Endothelial cell of umbilical vein (primary cell): ENCODE measurements at regions not wholly inside any gene's neighbourhood (a gene's known extent, or its start where the extent isn't known, plus 50 kb on each side); places are given as distances from the start of the nearest gene placed in this dataset.

Experiments used
- EZH2 ChIP-seq: IDR thresholded peaks from 2 replicates; pipeline ENCODE4 v1.6.1; 2012; ENCODE audit warnings: borderline replicate concordance, low read depth, mild to moderate bottlenecking, moderate library complexity, low read length, inconsistent platforms; ENCODE audit not compliant: severe bottlenecking
- FOS ChIP-seq: IDR thresholded peaks from 2 replicates; pipeline ENCODE4 v1.6.1; 2011; ENCODE audit warnings: mild to moderate bottlenecking, low read length, moderate library complexity, borderline replicate concordance; ENCODE audit not compliant: insufficient read depth
- JUN ChIP-seq: IDR thresholded peaks from 2 replicates; pipeline ENCODE4 v1.6.1; 2011; ENCODE audit warnings: borderline replicate concordance, low read depth; ENCODE audit not compliant: insufficient read length, insufficient read depth
- MYC ChIP-seq: IDR thresholded peaks from one replicate; pipeline ENCODE4 v1.6.1; 2011; ENCODE audit warnings: mild to moderate bottlenecking, low read depth, low read length
- POLR2A ChIP-seq: IDR thresholded peaks from 2 replicates; pipeline ENCODE4 v1.6.1; 2012; ENCODE audit warnings: low read depth, mild to moderate bottlenecking, control low read depth, low read length
- POLR2AphosphoS5 ChIP-seq: IDR thresholded peaks from 2 replicates; pipeline ENCODE4 v1.6.1; 2012; ENCODE audit warnings: low read depth, mild to moderate bottlenecking, control low read depth, low read length, moderate library complexity; ENCODE audit not compliant: insufficient read depth
- TF ChIP-seq, protein P1 (sequence below), 2 donors: IDR thresholded peaks; 1 replicate in 1 of 2; 2 replicates in 1 of 2; pipeline ENCODE4 v1.5.1; 2011; ENCODE audit warnings: low read length in 2 of 2, mild to moderate bottlenecking in 2 of 2, moderate library complexity in 2 of 2, control low read depth in 1 of 2, inconsistent platforms in 1 of 2, low read depth in 1 of 2; ENCODE audit not compliant: insufficient read depth in 1 of 2; ENCODE audit errors: extremely low read depth in 1 of 2
- TF ChIP-seq, protein P2 (sequence below): IDR thresholded peaks from 2 replicates; pipeline ENCODE4 v1.6.1; 2011; ENCODE audit not compliant: insufficient read depth, insufficient read length

DNA sequence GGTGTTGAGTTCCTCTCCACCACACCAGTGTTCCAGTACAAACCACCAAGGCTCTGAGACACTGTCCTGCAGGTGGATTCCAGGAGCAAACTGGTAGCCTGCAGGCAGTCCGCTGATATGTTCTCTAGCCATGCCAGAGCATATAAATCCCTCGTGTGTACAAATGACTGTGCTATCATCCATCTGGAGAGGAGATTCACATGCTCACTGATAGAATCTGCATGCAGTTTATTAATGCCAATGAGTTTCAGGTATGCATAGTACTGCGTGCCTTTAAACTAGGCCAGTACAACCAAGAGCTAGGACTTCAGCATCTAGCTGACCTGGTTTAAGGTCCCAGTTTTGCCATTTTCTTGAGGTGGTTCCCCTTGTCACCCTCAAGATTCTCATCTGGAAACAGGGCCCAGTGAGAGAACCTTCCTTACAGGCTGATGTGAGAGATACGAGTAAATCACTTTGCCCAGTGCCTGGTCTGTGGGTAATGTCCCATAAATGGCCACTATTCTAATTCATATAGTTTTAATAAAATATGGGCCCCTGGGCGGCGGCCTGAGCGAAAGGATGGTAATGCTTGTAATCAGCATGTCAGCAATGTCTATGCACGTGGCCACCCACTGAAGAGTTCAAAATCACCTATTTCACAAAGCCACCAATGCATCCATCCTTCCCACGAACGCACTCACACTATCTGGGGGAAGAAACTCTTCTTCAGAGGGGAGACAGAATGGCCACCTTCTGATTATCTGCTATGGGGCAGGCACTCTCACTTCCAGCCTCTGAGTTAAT, 268.0 kb upstream of the ZMIZ1 start:
- TF ChIP-seq, protein P1, sequence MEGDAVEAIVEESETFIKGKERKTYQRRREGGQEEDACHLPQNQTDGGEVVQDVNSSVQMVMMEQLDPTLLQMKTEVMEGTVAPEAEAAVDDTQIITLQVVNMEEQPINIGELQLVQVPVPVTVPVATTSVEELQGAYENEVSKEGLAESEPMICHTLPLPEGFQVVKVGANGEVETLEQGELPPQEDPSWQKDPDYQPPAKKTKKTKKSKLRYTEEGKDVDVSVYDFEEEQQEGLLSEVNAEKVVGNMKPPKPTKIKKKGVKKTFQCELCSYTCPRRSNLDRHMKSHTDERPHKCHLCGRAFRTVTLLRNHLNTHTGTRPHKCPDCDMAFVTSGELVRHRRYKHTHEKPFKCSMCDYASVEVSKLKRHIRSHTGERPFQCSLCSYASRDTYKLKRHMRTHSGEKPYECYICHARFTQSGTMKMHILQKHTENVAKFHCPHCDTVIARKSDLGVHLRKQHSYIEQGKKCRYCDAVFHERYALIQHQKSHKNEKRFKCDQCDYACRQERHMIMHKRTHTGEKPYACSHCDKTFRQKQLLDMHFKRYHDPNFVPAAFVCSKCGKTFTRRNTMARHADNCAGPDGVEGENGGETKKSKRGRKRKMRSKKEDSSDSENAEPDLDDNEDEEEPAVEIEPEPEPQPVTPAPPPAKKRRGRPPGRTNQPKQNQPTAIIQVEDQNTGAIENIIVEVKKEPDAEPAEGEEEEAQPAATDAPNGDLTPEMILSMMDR (IDR thresholded peaks at IDR 0.05; ENCODE audit: extremely low read depth in 1 of 2, insufficient read depth in 1 of 2, low read depth in 1 of 2, low read length in 2 of 2): no peak
- TF ChIP-seq EZH2: no peak
- TF ChIP-seq POLR2A: no peak
- no peak for TF ChIP-seq POLR2AphosphoS5
- TF ChIP-seq, protein P2, sequence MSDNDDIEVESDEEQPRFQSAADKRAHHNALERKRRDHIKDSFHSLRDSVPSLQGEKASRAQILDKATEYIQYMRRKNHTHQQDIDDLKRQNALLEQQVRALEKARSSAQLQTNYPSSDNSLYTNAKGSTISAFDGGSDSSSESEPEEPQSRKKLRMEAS: no peak
- no peak for TF ChIP-seq MYC
- no peak for TF ChIP-seq JUN
- no peak for TF ChIP-seq FOS
